ENCODE measurements at regions not wholly inside any gene's neighbourhood (a gene's known extent, or its start where the extent isn't known, plus 50 kb on each side); places are given as distances from the start of the nearest gene placed in this dataset.
"Not testable (repeated sequence)": the region's sequence is repeated elsewhere in the genome, so short reads cannot be mapped to it uniquely, and the experiment has no call there.

GRCh38 chr18:11362856-11363255 is 213.5 kb upstream of the PIEZO2 start:
- Histone ChIP-seq H3K27ac (ENCODE audit: poor library complexity, severe bottlenecking) (no peak overlapping the region), H3K4me3 (ENCODE audit: severe bottlenecking) (no peak overlapping the region), H3K4me1 (ENCODE audit: insufficient read depth, poor library complexity, severe bottlenecking) (no peaks in the 10 kb centered on the region), H3K27me3 (ENCODE audit: insufficient read depth, poor library complexity, severe bottlenecking) (peaks cover 3% of the 10 kb centered on the region), H3K36me3 (ENCODE audit: low read depth) (no peaks in the 10 kb centered on the region), H3K9me3 (ENCODE audit: severe bottlenecking) (no peaks in the 10 kb centered on the region)
- ATAC-seq (ENCODE audit: low read depth): no peak
- no peak for DNase-seq (ENCODE audit: low spot score)
- no peak for TF ChIP-seq CTCF (IDR thresholded peaks at IDR 0.05; ENCODE audit: poor library complexity, severe bottlenecking)

GRCh38 chr18:11361862-11362261 is 212.5 kb upstream of the PIEZO2 start:
- not testable (repeated sequence) for H3K27ac ChIP-seq (ENCODE audit: poor library complexity, severe bottlenecking); H3K27me3 ChIP-seq (ENCODE audit: insufficient read depth, poor library complexity, severe bottlenecking); H3K4me1 ChIP-seq (ENCODE audit: insufficient read depth, poor library complexity, severe bottlenecking); H3K36me3 ChIP-seq (ENCODE audit: low read depth); H3K9me3 ChIP-seq (ENCODE audit: severe bottlenecking); DNase-seq (ENCODE audit: low spot score); ATAC-seq (ENCODE audit: low read depth); H3K4me3 ChIP-seq (ENCODE audit: severe bottlenecking)

GRCh38 chr18:11357678-11358077 is 208.3 kb upstream of the PIEZO2 start:
- Histone ChIP-seq H3K4me3 (ENCODE audit: severe bottlenecking) (no peak overlapping the region), H3K4me1 (ENCODE audit: insufficient read depth, poor library complexity, severe bottlenecking) (no peaks in the 10 kb centered on the region), H3K27ac (ENCODE audit: poor library complexity, severe bottlenecking) (no peak overlapping the region), H3K27me3 (ENCODE audit: insufficient read depth, poor library complexity, severe bottlenecking) (peaks cover 3% of the 10 kb centered on the region), H3K9me3 (ENCODE audit: severe bottlenecking) (no peaks in the 10 kb centered on the region), H3K36me3 (ENCODE audit: low read depth) (no peaks in the 10 kb centered on the region)
- ATAC-seq (ENCODE audit: low read depth) (no peak), DNase-seq (ENCODE audit: low spot score) (no peak)
- TF ChIP-seq CTCF (IDR thresholded peaks at IDR 0.05; ENCODE audit: poor library complexity, severe bottlenecking): no peak

- not testable (repeated sequence) for H3K4me1 ChIP-seq (ENCODE audit: insufficient read depth, poor library complexity, severe bottlenecking); H3K9me3 ChIP-seq (ENCODE audit: severe bottlenecking); H3K27me3 ChIP-seq (ENCODE audit: insufficient read depth, poor library complexity, severe bottlenecking); ATAC-seq (ENCODE audit: low read depth); DNase-seq (ENCODE audit: low spot score); H3K27ac ChIP-seq (ENCODE audit: poor library complexity, severe bottlenecking); H3K4me3 ChIP-seq (ENCODE audit: severe bottlenecking); H3K36me3 ChIP-seq (ENCODE audit: low read depth)
These were observed 195.2 kb upstream of the PIEZO2 start for GRCh38 chr18:11344576-11344975.

- no peaks in the 10 kb centered on the region for H3K9me3 ChIP-seq (ENCODE audit: severe bottlenecking)
- TF ChIP-seq CTCF (IDR thresholded peaks at IDR 0.05; ENCODE audit: poor library complexity, severe bottlenecking): no peak
- no peaks in the 10 kb centered on the region for H3K36me3 ChIP-seq (ENCODE audit: low read depth)
- ATAC-seq (ENCODE audit: low read depth) (no peak), DNase-seq (ENCODE audit: low spot score) (no peak)
- H3K4me1 ChIP-seq (ENCODE audit: insufficient read depth, poor library complexity, severe bottlenecking): no peaks in the 10 kb centered on the region
- no peaks in the 10 kb centered on the region for H3K27me3 ChIP-seq (ENCODE audit: insufficient read depth, poor library complexity, severe bottlenecking)
- no peak overlapping the region for H3K27ac ChIP-seq (ENCODE audit: poor library complexity, severe bottlenecking)
- H3K4me3 ChIP-seq (ENCODE audit: severe bottlenecking): no peak overlapping the region
These were observed 193.7 kb upstream of the PIEZO2 start for GRCh38 chr18:11343096-11343495.

- H3K36me3 ChIP-seq (ENCODE audit: low read depth); H3K9me3 ChIP-seq (ENCODE audit: severe bottlenecking); H3K4me3 ChIP-seq (ENCODE audit: severe bottlenecking); H3K27ac ChIP-seq (ENCODE audit: poor library complexity, severe bottlenecking); H3K4me1 ChIP-seq (ENCODE audit: insufficient read depth, poor library complexity, severe bottlenecking); H3K27me3 ChIP-seq (ENCODE audit: insufficient read depth, poor library complexity, severe bottlenecking); ATAC-seq (ENCODE audit: low read depth); DNase-seq (ENCODE audit: low spot score): not testable (repeated sequence)
These were observed 192.7 kb upstream of the PIEZO2 start for GRCh38 chr18:11342115-11342514.
